ENCODE measurements at regions not wholly inside any gene's neighbourhood (a gene's known extent, or its start where the extent isn't known, plus 50 kb on each side); places are given as distances from the start of the nearest gene placed in this dataset.
A peak's percentile ranks its signal among the peaks of the same experiment; 100 is the strongest.

DNA sequence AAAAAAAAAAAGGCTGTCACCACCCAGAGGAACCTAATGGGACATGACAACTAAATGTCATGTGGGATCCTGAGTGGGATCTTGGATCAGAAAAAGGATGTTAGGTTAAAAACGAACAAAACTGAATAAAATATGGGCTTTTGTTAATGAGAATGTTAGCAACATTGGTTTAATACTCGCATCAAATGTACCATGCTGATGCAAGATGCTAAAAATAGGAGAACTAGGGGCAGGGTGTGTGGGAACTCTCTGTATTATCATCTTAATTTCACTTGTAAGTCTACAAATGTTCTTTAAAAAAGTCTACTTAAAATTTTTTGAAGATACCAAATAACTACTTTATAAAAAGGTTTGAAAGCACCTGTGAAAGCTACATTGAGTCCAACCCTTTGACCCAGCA is 88.8 kb upstream of the PRR5 start:
- DNase-seq: no peak

DNA sequence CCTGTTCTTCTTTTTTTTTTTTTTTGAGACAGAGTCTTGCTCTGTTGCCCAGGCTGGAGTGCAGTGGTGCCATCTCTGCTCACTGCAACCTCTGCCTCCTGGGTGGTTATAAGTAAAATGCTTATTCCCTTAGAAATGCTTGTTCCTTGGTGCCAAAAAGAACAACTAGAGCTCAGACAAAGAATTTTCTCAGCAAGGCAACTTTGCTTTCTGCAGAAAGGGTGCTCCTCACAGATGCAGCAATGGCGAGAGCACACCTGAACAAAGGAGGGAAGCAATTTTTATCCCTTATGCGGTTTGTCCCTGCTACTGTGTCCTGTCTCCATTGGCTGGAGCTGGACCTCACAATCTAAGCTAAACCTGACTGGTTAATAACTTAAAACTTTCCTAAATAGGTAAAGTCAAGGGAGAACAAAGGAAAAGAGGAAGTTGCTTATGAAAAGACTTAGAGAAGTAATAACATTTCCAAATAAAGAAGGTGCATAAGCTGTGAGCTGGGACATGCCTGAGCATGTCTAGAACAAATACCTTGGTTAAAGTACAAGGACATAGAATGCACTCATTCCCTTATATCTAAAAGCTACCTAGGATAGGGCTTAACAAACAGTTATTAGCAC is 90.0 kb upstream of the PRR5 start:
- no peak for DNase-seq

DNA sequence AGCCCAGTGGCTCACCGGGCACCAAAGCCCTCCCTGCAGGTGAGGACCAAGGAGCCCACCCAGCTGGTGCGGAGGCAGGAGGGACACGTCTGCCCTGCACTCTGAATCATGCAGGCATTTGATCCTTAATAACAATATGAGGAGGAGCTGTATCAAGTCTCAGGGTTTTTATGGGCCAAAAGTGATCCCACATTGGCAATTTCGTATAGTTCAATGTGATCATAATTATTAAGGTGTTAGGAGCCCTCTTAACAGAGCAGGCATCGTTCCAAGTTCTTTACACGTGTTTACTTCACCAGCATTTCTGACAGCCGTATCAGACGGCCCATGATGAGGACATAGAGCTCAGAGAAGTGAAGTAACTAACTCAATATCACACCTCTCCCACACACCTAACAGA is 91.9 kb upstream of the PRR5 start:
- DNase-seq: no peak

DNA sequence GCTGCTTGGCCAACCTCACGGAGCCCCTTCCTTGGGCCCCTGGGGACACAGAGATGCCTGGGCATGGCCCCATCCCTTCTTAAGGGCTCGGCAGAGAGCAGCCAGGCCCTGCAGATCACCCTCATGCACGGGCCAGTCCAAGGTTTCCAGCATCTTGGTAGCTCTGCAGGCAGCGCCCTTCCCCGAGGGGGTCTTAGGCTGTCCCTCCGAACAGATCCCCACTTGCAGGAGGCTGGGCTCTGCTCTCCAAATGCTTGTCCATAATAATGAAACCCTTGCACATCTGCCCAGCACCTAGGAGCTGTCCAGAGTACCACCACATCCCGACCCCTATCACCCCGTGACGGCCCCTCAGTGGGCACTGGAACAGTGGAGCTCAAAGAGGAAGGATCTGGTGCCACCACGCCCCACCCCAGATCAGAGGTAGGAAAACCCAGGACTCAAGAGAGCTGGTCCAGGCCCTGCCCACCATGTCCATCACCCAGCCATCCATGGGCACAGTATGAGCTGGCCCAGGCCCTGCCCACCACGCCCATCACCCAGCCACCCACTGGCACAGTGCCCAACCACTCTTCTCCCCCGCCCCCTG is 92.5 kb upstream of the PRR5 start:
- DNase-seq: no peak

DNA sequence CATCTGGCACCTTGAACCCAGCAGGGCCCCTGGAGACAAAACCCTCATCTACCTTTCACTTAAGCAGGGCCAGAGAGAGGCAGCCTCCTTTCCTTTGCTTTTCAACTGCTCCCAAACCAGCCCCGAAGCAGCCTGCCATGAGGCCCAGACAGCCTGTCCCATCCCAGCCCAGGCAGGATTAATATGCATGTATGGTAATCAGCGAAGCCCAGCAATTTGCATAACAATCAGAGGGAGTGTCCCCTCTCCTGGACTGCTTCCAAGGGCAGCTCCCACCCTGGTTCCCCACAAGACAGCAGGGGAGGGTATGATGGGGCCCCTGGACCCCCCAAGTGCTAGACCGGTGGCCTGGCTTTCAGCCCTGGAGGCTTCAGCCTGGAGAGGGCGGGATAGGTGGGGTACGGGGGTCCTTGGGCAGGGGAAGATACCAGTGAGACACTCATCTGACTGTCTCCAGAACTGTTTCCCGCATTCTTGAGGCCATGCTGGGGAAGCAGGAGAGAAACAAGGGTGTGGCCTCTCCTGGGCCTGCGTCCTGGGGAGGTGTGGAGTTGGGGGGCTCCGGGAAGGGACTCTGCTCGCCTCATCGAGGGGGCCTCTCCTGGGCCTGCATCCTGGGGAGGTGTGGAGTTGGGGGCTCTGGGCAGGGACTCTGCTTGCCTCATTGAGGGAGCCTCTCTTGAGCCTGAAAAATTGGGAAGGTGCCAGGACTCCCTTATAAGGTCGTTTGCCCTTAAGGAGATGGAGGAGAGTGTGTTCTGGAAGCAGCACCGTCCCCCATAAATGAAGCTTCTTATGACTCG is 93.2 kb upstream of the PRR5 start:
- peak; percentile 57 for DNase-seq

DNA sequence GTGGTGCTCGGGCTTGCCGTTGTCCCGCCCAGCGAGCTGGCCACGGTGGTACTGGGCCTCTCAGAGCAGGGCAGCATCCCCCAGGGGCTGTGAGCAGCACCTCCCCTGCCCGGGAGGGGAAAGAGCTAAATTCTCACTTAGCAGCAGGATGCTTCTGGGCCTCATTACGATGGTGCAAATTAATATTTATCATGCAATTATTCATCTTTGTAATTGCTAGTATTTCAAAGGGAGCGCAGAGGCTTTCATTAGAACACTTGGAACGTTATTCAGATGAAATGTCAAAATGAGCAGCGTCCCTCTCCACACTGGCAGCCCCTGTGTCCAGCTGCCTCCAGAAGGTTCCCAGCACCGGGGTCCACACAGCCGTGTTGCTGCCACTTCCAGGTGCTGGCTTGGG is 95.9 kb upstream of the PRR5 start:
- no peak for DNase-seq

DNA sequence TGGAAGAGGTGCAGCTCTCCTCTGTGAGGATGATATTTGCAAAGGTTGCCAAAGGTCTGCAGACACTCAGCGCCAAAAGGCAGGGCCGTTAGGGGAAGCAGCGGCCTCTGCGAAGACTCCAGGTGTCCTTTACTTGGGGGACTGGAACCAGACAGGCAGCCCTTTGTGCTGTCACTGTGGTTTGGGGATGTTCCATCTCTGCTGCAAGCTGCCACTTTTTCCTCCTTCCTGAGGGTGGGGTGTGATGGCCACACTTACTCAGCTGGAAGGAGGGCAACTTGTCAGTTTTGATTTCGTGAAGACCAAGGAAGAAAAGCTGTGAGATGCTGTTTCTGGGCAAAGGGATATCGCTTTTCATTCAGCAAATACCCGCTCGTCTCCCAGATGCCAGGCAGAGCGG is 96.5 kb upstream of the PRR5 start:
- DNase-seq: no peak

DNA sequence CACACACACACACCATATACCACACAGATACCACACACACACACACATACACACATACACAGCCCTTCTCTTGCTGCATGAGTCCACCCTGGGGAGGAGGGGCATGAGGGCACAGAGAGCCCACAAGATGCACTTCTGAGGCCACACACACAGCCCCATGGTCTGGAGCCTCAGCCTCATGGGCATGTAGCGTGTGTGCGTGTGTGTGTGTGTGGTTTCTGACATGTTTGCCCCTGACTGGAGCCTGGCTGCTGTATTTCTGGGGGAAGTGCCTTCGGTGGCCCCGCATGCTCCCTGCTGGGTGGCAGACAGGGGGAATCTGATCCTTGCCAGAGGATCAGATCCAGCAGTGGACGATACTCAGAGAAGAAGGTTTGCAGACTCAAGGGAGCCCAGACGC is 97.0 kb upstream of the PRR5 start:
- no peak for DNase-seq

DNA sequence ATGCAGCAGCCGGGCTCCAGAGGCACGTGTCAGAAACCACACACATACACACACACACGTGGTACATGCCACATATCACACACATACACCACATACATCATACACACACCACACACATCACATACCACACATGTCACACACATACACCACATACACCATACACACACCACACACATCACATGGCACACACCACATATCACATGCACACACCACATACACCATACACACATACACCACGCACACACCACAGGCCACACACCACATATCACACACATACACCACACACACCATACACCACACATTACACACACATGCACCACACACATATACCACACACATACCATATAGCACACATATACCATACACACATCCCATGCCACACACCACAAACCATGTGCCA is 97.5 kb upstream of the PRR5 start:
- DNase-seq: no peak

DNA sequence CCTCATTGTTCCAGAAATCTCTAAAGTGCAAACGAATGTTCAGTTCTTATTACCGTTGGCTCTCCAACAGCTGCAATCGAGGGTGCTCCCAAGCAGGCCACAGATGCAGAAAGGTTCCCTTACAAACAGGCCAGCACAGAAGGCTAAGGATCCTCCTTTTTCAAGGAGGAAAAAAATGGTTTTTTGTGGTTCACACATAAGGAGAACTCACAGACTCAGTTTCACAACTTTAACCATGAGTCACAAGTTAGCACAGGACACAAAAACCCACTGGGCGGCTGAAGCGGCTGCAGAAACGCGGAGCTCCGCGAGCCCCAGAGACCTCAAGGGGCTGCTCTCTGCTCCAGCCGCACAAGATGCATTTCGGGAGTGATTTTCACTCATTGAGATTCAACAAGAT is 98.2 kb upstream of the PRR5 start:
- DNase-seq: peak; percentile 54

DNA sequence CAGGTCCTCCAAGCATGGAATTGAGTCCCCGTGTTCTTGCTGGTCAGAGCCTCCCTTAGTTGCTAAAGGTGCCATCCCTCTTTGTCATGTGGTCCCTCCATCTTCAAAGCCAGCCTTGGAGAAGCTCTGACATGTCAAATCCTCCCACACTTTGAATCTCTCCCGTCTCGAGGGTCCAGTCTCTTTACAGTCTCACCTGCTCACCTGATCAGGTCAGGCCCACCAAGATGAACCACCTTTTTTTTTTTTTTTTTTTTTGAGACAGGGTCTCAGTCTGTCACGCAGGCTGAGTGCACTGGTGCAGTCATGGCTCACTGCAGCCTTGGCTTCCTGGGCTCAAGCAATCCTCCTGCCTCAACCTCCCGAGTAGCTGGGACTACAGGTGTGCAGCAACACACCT is 100.3 kb upstream of the PRR5 start:
- DNase-seq: no peak

DNA sequence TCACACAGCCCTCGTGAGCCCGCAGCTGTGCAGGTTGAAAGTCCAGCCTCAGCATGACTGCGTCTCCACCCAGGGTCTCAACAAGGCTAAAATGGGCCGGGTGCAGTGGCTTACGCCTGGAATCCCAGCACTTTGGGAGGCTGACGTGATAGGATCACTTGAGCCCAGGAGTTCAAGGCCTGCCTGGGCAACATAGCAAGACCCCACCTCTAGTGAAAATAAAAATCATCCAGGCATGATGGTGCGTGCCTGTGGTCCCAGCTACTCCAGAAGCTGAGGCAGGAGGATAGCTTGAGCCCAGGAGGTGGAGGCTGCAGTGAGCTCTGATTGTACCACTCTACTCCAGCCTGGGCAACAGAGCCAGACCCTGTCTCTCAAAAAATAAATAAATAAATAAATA is 100.8 kb upstream of the PRR5 start:
- no peak for DNase-seq

DNA sequence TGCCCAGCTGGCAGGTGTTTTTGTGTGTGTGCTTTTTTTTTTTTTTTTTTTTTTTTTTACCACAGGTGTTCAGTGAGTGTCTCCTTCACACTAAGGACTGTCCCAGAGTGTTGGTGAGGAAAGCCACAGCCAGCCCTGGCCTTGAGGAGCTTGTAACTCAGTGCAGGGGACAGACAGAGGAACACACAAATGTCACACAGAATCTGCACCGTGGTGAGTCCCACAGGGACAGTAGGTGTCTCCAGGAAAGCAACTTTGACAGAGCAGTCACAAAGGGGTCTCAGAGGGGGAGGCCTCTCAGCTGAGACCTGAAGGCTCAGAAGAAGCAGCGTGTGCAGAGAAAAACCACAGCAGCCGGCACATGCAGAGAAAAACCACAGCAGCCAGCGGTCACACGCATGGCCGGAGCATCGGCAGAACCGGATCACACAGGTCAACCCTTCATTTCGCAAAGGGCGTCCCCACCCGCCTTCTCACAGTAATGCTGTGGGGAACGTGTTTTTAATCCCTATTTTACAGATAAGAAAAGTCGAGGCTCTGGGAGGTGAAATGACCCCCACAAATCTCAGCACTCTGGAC is 101.7 kb upstream of the PRR5 start:
- no peak for DNase-seq

DNA sequence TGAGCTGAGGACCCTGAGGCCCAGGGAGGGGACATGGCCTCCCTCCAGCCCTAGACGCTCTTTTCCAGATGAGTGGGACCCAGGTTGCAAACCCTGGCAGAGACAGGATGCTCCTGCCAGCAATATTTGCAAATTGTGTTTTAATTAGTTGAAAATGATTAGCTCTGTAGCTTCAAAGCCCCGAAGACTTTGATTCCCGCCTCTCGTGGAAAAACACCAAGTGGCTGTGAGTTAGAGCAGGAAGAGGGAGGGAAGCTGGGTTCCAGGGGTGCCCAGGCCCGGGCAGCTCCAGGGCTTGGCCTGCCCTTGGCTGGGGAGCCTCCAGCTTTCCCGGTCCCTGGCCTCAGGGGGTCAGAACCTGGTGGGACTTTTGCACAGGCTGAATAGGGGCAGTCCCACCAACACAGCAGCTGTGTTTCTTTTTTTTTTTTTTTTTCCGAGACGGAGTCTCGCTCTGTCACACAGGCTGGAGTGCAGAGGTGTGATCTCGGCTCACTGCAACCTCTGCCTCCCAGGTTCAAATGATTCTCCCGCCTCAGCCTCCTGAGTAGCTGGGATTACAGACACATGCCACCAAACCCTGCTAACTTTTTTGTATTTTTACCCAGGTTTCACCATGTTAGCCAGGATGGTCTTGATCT is 101.6 kb upstream of the RTL6 start:
- no peak for DNase-seq

DNA sequence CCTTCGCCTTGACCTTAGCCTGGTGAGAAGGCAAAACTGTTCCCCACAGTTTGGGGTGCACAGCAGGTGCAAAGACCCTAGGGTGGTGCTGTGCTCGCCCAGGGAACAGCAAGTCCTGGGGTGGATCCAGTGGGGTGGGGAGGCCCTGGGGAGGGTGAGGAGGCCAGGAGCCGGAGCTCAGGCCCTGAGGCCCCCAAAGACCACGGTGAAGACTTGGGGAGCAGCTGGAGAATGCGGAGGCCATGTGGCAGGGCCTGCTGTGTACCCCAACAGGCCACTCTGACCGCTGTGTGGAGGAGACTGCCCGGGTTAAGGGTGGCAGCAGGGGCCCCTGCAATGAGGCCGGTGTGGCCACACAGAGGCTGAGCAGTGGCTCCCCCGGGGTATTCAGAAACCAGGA is 101.1 kb upstream of the RTL6 start:
- DNase-seq: no peak

DNA sequence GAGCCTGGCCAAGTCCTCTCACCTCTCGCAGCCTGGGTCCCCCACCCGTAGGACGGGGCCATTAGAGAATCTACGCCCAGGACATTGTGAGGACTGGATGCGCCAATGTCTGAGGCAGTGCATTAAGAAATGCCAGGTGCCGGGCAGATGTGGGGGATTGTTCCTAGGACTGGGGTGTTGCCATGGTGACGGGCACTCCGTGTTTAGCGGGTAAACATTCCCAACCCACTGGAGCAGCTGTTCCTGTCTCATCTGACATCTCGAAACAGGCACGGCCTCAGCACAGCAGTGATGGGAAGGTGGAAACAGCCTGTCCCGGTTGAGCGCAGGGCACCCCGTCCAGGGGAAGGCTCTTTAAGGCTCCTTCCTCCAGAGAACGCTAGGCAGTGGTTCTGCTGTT is 99.6 kb upstream of the RTL6 start:
- DNase-seq: peak; percentile 97

DNA sequence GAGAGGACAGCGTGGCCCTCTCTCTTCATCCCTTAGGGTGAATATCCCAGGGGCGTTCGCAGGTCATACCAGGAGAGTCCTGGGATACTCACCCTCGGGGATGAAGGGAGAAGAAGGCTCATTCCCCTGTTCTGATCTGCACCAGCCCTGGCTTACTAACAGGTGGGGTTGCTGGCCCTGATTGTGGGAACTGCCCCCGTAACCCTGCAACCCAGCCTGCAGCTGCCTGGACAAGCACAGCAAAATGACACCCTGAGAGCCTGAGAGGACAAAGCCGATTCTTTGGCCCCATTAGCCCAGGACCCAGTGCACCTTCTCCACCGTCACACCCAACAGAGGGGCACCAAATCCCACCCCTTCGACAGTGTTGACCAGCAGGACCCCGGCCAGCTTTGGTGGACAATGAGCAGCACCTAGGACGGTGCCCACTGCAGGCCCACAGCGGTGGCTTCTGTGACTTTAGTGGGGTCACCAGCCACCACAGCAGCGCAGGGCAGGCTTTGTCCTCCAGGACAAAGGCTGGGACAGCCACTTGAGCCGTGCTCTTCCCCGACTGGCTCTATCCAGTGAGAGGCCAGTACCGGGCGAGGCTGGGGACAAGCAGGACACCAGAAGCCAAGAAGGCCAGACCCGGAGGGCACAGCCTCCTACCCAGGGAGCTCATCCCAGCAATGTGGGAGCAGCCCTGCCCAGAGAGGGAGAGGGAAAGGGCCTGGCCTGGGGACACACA is 98.5 kb upstream of the RTL6 start:
- peak; percentile 60 for DNase-seq

DNA sequence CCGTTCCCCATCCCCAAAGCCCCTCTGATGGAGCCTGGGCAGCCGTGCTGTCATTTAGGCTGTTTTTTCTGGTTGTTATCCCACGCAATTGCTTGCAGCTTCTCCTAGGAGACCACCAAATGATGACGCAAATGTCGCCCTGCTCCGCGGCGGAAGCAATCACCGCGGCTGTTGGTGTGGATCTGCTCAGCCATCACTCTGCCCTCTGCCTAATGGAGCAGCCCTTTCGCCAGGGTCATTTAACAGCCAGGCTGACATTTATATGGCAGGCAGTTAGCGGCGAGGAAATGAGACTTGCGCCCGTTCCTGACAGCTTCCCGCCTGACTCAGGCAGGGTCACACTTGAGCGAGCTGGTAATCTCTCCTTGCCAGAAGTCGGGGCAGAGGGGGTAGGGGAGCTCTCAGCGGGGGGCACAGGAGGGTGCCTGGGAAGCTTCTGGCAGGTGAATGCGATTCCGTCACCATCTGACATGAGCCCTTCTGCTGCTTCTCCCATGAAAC is 97.9 kb upstream of the RTL6 start:
- DNase-seq: peak; percentile 66

DNA sequence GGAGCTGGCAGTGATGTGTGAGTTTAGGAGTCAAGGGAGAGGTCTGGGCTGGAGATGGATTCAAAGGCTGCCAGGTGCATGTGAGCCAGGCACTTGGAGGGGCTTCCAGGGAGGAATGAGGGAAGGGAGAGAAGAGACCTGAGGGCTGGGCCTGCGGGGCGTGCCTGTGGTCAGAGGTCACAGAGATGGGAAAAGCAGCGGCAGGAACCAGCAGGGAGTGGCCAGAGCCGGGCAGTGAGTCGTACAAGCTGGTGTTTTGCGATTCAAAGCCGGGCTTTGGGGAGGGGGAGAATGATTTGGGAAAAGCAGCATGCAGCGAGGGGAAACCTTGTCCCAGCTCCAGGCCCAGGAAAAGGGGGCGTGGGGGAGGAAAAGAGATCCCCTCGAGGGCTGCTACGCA is 96.9 kb upstream of the RTL6 start:
- no peak for DNase-seq

DNA sequence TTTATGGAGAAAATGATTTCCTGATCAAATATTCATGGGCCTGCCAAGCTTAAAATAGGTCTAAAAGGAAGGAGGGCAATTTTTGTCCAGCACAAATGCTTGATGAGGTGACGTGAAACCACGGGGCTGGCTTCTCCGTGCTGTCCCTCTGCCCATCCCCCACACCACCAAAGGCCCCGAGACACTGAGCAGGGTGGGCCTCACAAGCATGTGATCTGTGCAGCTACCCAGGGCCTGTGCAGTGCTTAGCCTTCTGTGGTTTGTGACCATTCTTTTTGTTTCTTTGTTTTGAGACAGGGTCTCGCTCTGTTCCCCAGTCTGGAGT is 94.8 kb upstream of the RTL6 start:
- no peak for DNase-seq

DNA sequence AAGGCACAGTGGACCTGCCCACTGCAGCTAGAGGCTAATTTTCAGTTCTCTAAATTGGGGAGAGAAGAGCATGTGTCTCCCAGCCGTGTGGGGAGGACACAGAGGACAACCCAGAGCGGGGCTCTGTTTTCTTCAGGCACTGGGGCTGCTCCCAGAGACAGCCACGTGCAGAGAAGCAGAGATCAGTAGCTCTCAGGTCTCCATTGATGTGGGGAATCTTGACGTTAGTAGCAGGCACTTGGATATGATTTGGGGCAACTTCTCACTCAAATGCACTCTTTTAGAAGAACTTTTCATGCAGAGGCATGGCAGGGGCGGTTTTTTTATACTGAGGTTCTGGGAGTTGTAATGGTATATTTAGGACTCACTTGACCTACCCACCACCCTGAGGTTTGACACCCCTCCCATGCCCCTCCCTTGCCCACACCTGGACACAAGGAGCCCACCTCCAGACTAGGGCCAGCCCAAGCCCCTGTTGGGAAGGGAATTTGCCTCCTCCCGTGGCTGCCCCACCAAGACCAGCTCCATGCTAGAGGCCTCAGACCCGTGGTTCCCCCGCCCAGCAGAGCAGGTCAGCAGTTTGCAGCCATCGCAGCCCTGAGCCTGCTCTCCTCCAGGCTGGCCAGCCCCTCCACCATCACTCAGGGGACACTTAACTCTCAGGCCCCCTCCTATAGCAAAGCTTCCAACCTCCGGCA is 94.2 kb upstream of the RTL6 start:
- DNase-seq: no peak

All from tongue (tissue), 1 donor.